Psoas muscle (tissue), 7 donors: ENCODE measurements at regions not wholly inside any gene's neighbourhood (a gene's known extent, or its start where the extent isn't known, plus 50 kb on each side); places are given as distances from the start of the nearest gene placed in this dataset.

Source experiments
- ATAC-seq, 4 donors: fragments of 200-7000 bp; cut with Tn5 transposase; one replicate each; pipeline ENCODE4 v1.9.1; 2020; ENCODE audit warnings: moderate library complexity in 3 of 4, mild to moderate bottlenecking in 2 of 4
- DNase-seq, 2 donors: peaks; one replicate each; pipeline ENCODE4 v3.0.0-alpha.2; 2020
- H3K27ac ChIP-seq: fragments of 200-600 bp; one replicate; pipeline ENCODE4 v1.8.0; 2022
- H3K27me3 ChIP-seq, 3 donors: fragments of 200-600 bp in 1 of 3; one replicate each; pipeline versions ENCODE4 v1.6.1 to v1.8.0; 2013 to 2022; ENCODE audit warnings: low read length in 2 of 3, mild to moderate bottlenecking in 2 of 3, moderate library complexity in 1 of 3; ENCODE audit not compliant: insufficient read depth in 3 of 3
- H3K36me3 ChIP-seq, 2 donors: fragments of 200-600 bp in 1 of 2; one replicate each; pipeline versions ENCODE4 v1.6.1 to v1.8.0; 2013 to 2022; ENCODE audit warnings: low read depth in 1 of 2, mild to moderate bottlenecking in 1 of 2, moderate library complexity in 1 of 2; ENCODE audit not compliant: insufficient read depth in 1 of 2
- H3K4me1 ChIP-seq: fragments of 200-600 bp; one replicate; pipeline ENCODE4 v1.8.0; 2022
- H3K4me3 ChIP-seq: fragments of 200-600 bp; one replicate; pipeline ENCODE4 v1.8.0; 2022; ENCODE audit warnings: mild to moderate bottlenecking
- H3K9me3 ChIP-seq: fragments of 200-600 bp; one replicate; pipeline ENCODE4 v1.8.0; 2022
- CTCF ChIP-seq: fragments of 200-600 bp; IDR thresholded peaks from one replicate; pipeline ENCODE4 v1.8.0; 2022; ENCODE audit warnings: antibody characterized with exemption
- WGBS, 3 donors: extraction: QIAGEN DNeasy Blood & Tissue Kit; methylation state at CpG; one replicate each; pipeline versions ENCODE4 v1.1.6 to v1.1.7; 2013; 5-methylcytosine and 5-hydroxymethylcytosine counted together
- intact Hi-C, 2 donors: fragments of 100-400 bp; cut with DNase I; formaldehyde crosslinking; loops; one replicate each; pipeline versions ENCODE4 v1.11.0 to v1.14.2; 2022
- donor health status: healthy with polysubstance abuse.
- donor health status: DM: no; HTN: no; CAD: no; lungs with moderate emphysema.
- donor health status: Bipolar disorder and iron deficiency.
- donor health status: healthy.
- donor health status: DM: yes; HTN: yes; CAD: no.
- donor health status: DM: no; HTN: no; CAD: no.
- donor health status: DM: yes; HTN: yes; CAD: no.

GRCh38 chr5:118548761-118549720, 439.3 kb downstream of the DTWD2 start:
- Histone ChIP-seq H3K27me3 (peaks cover 0 to 2% (median 0%) of the 10 kb centered on the region in 3 donors), H3K36me3 (no peaks in the 10 kb centered on the region), H3K4me3 (no peak overlapping the region), H3K27ac (no peak overlapping the region), H3K4me1 (no peaks in the 10 kb centered on the region), H3K9me3 (no peaks in the 10 kb centered on the region)
- no peak for TF ChIP-seq CTCF
- DNase-seq (no peak), ATAC-seq (no peak)
- intact Hi-C loops, result no loop called here
- 55 to 73% (median 70%) methylated on average over 2 of the region's 2 CpGs for WGBS, 3 donors

GRCh38 chr5:118545470-118545869, 442.9 kb downstream of the DTWD2 start:
- Histone ChIP-seq H3K27ac (no peak overlapping the region), H3K36me3 (no peaks in the 10 kb centered on the region), H3K4me3 (no peak overlapping the region), H3K9me3 (no peaks in the 10 kb centered on the region), H3K4me1 (no peaks in the 10 kb centered on the region), H3K27me3 (peaks cover 0 to 2% (median 0%) of the 10 kb centered on the region in 3 donors)
- DNase-seq, result no peak
- no peak for ATAC-seq
- no peak for TF ChIP-seq CTCF
- intact Hi-C loops, result no loop called here
- 97% methylated on average over 1 of the region's 1 CpG for WGBS, 3 donors

GRCh38 chr5:118544887-118545449, 443.4 kb downstream of the DTWD2 start:
- 82 to 84% (median 84%) methylated on average over 4 of the region's 4 CpGs for WGBS, 3 donors
- Histone ChIP-seq H3K4me1 (no peaks in the 10 kb centered on the region), H3K9me3 (no peaks in the 10 kb centered on the region), H3K27ac (no peak overlapping the region), H3K27me3 (peaks cover 0 to 2% (median 0%) of the 10 kb centered on the region in 3 donors), H3K4me3 (no peak overlapping the region), H3K36me3 (no peaks in the 10 kb centered on the region)
- ATAC-seq, result no peak
- intact Hi-C loops, result no loop called here
- DNase-seq, result no peak
- TF ChIP-seq CTCF, result no peak

- Histone ChIP-seq H3K4me1 (no peaks in the 10 kb centered on the region), H3K9me3 (no peaks in the 10 kb centered on the region), H3K4me3 (no peak overlapping the region), H3K27me3 (peaks cover 0 to 3% (median 0%) of the 10 kb centered on the region in 3 donors), H3K27ac (no peak overlapping the region), H3K36me3 (no peaks in the 10 kb centered on the region)
- DNase-seq (no peak), ATAC-seq (no peak)
- WGBS, 3 donors, result 87 to 91% (median 89%) methylated on average over 2 of the region's 2 CpGs
- no peak for TF ChIP-seq CTCF
- intact Hi-C loops, result no loop called here
These were observed 454.4 kb downstream of the DTWD2 start for GRCh38 chr5:118533923-118534322.
